ENCODE measurements at regions not wholly inside any gene's neighbourhood (a gene's known extent, or its start where the extent isn't known, plus 50 kb on each side); places are given as distances from the start of the nearest gene placed in this dataset.

- TF ChIP-seq CTCF (conservative IDR thresholded peaks at IDR 0.05 in 1 of 2, IDR thresholded peaks at IDR 0.05 in 1 of 2; ENCODE audit: low read depth in 1 of 2, low read length in 2 of 2) (no peak), EZH2 (IDR thresholded peaks at IDR 0.05; ENCODE audit: low read length, missing control alignments) (no peak)
Measured at GRCh38 chr18:27404855-27405254, 219.7 kb upstream of the CHST9 start.

Measured in fibroblast of lung (primary cell).